Tibial nerve (tissue), 4 donors: ENCODE measurements at regions not wholly inside any gene's neighbourhood (a gene's known extent, or its start where the extent isn't known, plus 50 kb on each side); places are given as distances from the start of the nearest gene placed in this dataset.

Source experiments
- CTCF ChIP-seq, 5 experiments: fragments of 200-600 bp in 3 of 5; fragments of 450-650 bp in 2 of 5; sonication (generic) in 3 of 5; IDR thresholded peaks; one replicate each; pipeline ENCODE4 v1.5.1; 2016 to 2019; ENCODE audit warnings: antibody characterized with exemption in 5 of 5, mild to moderate bottlenecking in 3 of 5, moderate library complexity in 2 of 5
- EP300 ChIP-seq, 2 donors: sonication (generic); formaldehyde crosslinking; IDR thresholded peaks; one replicate each; pipeline ENCODE4 v1.6.1; 2017; ENCODE audit warnings: antibody characterized with exemption in 2 of 2, mild to moderate bottlenecking in 1 of 2

DNA sequence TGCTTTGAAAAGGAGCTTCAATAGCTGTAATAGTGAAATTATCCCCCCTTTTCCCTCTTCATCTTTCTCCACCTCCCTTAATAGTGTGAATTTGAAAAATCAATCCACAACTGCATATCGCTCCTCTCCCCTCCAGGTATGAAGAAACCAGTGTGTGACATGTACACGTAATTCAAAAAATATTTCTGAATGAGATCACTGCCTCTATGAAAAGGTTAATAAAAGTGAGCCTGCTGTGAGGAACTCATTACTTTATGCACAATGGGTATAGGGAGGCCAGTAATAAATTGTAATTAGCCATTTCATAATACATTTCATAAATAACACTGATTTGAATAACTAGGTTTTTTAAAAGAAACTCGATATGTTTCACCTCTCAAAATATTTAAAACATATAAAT is 209.0 kb upstream of the KYNU start:
- TF ChIP-seq EP300 (IDR thresholded peaks at IDR 0.05) = no peak
- no peak for TF ChIP-seq CTCF (IDR thresholded peaks at IDR 0.05)
